GM19438 (cell line): ENCODE measurements at regions not wholly inside any gene's neighbourhood (a gene's known extent, or its start where the extent isn't known, plus 50 kb on each side); places are given as distances from the start of the nearest gene placed in this dataset.
"Not testable (repeated sequence)": the region's sequence is repeated elsewhere in the genome, so short reads cannot be mapped to it uniquely, and the experiment has no call there.

Experiments
- ATAC-seq: cut with Tn5 transposase; IDR thresholded peaks from one replicate; pipeline ENCODE4 v1.9.1; 2021; ENCODE audit warnings: low read depth; ENCODE audit not compliant: unreplicated experiment

GRCh38 chr4:97270051-97270450 lies 873.2 kb downstream of the STPG2 start:
- no peak for ATAC-seq

- no peak for ATAC-seq
Observed at GRCh38 chr4:97279391-97279790, 863.9 kb downstream of the STPG2 start.

- no peak for ATAC-seq
Observed at GRCh38 chr4:97300561-97300960, 842.7 kb downstream of the STPG2 start.

GRCh38 chr4:97305351-97305750 lies 837.9 kb downstream of the STPG2 start:
- ATAC-seq: no peak

- ATAC-seq: no peak
Observed at GRCh38 chr4:97309121-97309520, 834.2 kb downstream of the STPG2 start.

- no peak for ATAC-seq
Observed at GRCh38 chr4:97317201-97317600, 826.1 kb downstream of the STPG2 start.

- ATAC-seq: no peak
Observed at GRCh38 chr4:97317671-97318070, 825.6 kb downstream of the STPG2 start.

GRCh38 chr4:97325751-97326150 lies 817.5 kb downstream of the STPG2 start:
- ATAC-seq: not testable (repeated sequence)

- ATAC-seq: no peak
Observed at GRCh38 chr4:97330917-97331316, 812.4 kb downstream of the STPG2 start.

GRCh38 chr4:97334348-97334747 lies 808.9 kb downstream of the STPG2 start:
- no peak for ATAC-seq

- no peak for ATAC-seq
Observed at GRCh38 chr4:97349468-97350186, 793.6 kb downstream of the STPG2 start.

GRCh38 chr4:97353876-97354275 lies 789.4 kb downstream of the STPG2 start:
- no peak for ATAC-seq

- ATAC-seq: no peak
Observed at GRCh38 chr4:97359826-97360225, 783.5 kb downstream of the STPG2 start.

- ATAC-seq: no peak
Observed at GRCh38 chr4:97360733-97361132, 782.5 kb downstream of the STPG2 start.

- no peak for ATAC-seq
Observed at GRCh38 chr4:97367878-97368277, 775.4 kb downstream of the STPG2 start.

- no peak for ATAC-seq
Observed at GRCh38 chr4:97370568-97370967, 772.7 kb downstream of the STPG2 start.

GRCh38 chr4:97374526-97374925 lies 768.8 kb downstream of the STPG2 start:
- ATAC-seq: no peak

- no peak for ATAC-seq
Observed at GRCh38 chr4:97386969-97387368, 756.3 kb downstream of the STPG2 start.

GRCh38 chr4:97394653-97395052 lies 748.6 kb downstream of the STPG2 start:
- no peak for ATAC-seq

- ATAC-seq: no peak
Observed at GRCh38 chr4:97396097-97396496, 747.2 kb downstream of the STPG2 start.

- ATAC-seq: no peak
Observed at GRCh38 chr4:97396605-97397004, 746.7 kb downstream of the STPG2 start.

- ATAC-seq: no peak
Observed at GRCh38 chr4:97404876-97405523, 738.3 kb downstream of the STPG2 start.
